GM12878 (cell line): ENCODE measurements at regions not wholly inside any gene's neighbourhood (a gene's known extent, or its start where the extent isn't known, plus 50 kb on each side); places are given as distances from the start of the nearest gene placed in this dataset.

Source experiments
- BACH1 ChIP-seq: fragments of 450-650 bp; IDR thresholded peaks from 2 replicates; pipeline ENCODE4 v1.6.1; 2017; ENCODE audit warnings: mild to moderate bottlenecking, borderline replicate concordance
- CTCF ChIP-seq, 3 experiments: IDR thresholded peaks in 2 of 3; conservative IDR thresholded peaks in 1 of 3; 2 replicates each; pipeline ENCODE4 v1.5.1; 2011; ENCODE audit warnings: low read depth in 3 of 3, low read length in 3 of 3, mild to moderate bottlenecking in 3 of 3, control low read depth in 2 of 3, moderate library complexity in 2 of 3, inconsistent platforms in 1 of 3, mixed read lengths in 1 of 3; ENCODE audit not compliant: control insufficient read depth in 2 of 3, insufficient read depth in 1 of 3; ENCODE audit errors: extremely low read depth in 1 of 3
- EP300 ChIP-seq, 2 experiments: fragments of 150-350 bp in 1 of 2; IDR thresholded peaks; 2 replicates each; pipeline ENCODE4 v1.6.1; 2011 to 2012; ENCODE audit warnings: low read depth in 2 of 2, low read length in 2 of 2, borderline replicate concordance in 1 of 2, improper control_type of control experiment in 1 of 2, inconsistent platforms in 1 of 2; ENCODE audit not compliant: control insufficient read depth in 1 of 2
- MLLT1 ChIP-seq: fragments of 450-650 bp; IDR thresholded peaks from 2 replicates; pipeline ENCODE4 v1.6.1; 2016; ENCODE audit warnings: mild to moderate bottlenecking
- MTA2 ChIP-seq: fragments of 450-650 bp; IDR thresholded peaks from 2 replicates; pipeline ENCODE4 v1.6.1; 2016; ENCODE audit warnings: low read depth, mild to moderate bottlenecking, moderate library complexity
- NR2C2 ChIP-seq: IDR thresholded peaks from 2 replicates; pipeline ENCODE4 v1.6.1; 2011; ENCODE audit warnings: borderline replicate concordance, low read depth; ENCODE audit not compliant: control insufficient read depth, insufficient read length
- PML ChIP-seq: IDR thresholded peaks from 2 replicates; pipeline ENCODE4 v1.6.1; 2012; ENCODE audit warnings: low read length, inconsistent platforms
- POLR2AphosphoS5 ChIP-seq: IDR thresholded peaks from 2 replicates; pipeline ENCODE4 v1.6.1; 2011; ENCODE audit warnings: mild to moderate bottlenecking, low read length, inconsistent platforms
- YY1 ChIP-seq: IDR thresholded peaks from 2 replicates; pipeline ENCODE4 v1.6.1; 2011; ENCODE audit warnings: low read depth, mild to moderate bottlenecking, low read length
- ZNF24 ChIP-seq: fragments of 450-650 bp; IDR thresholded peaks from 2 replicates; pipeline ENCODE4 v1.6.1; 2017; ENCODE audit warnings: antibody characterized with exemption, mild to moderate bottlenecking
- TF ChIP-seq, protein P1 (sequence below): fragments of 450-650 bp; IDR thresholded peaks from 2 replicates; pipeline ENCODE4 v1.6.1; 2017; ENCODE audit warnings: mild to moderate bottlenecking, low read depth, inconsistent platforms; ENCODE audit not compliant: poor library complexity, severe bottlenecking

DNA sequence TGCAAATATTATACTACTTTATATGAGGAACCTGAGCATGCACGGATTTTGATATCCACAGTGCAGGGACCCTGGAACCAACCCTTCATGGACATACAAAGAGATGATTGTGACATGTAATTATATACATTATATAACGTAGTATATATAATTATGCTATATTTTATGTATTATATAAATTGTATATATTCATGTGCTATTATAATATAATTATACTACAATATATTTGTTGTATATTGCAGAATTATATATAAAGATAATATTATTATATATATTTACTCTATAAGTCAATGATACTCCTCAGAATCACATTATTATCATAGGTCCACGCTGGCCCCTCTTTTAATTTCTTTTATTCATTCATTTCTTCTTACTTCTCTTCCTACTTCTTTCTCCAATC lies 70.9 kb downstream of the TNFSF18 start:
- TF ChIP-seq EP300 (IDR thresholded peaks at IDR 0.05; ENCODE audit: borderline replicate concordance in 1 of 2, control insufficient read depth in 1 of 2, low read depth in 2 of 2, low read length in 2 of 2): no peak
- no peak for TF ChIP-seq MLLT1
- TF ChIP-seq CTCF (IDR thresholded peaks at IDR 0.05 in 2 of 3, conservative IDR thresholded peaks at IDR 0.05 in 1 of 3; ENCODE audit: control insufficient read depth in 2 of 3, extremely low read depth in 1 of 3, insufficient read depth in 1 of 3, low read depth in 3 of 3, low read length in 3 of 3): no peak
- no peak for TF ChIP-seq NR2C2
- TF ChIP-seq POLR2AphosphoS5: no peak
- no peak for TF ChIP-seq PML
- TF ChIP-seq MTA2: no peak
- TF ChIP-seq BACH1: no peak
- no peak for TF ChIP-seq YY1
- TF ChIP-seq, protein P1, sequence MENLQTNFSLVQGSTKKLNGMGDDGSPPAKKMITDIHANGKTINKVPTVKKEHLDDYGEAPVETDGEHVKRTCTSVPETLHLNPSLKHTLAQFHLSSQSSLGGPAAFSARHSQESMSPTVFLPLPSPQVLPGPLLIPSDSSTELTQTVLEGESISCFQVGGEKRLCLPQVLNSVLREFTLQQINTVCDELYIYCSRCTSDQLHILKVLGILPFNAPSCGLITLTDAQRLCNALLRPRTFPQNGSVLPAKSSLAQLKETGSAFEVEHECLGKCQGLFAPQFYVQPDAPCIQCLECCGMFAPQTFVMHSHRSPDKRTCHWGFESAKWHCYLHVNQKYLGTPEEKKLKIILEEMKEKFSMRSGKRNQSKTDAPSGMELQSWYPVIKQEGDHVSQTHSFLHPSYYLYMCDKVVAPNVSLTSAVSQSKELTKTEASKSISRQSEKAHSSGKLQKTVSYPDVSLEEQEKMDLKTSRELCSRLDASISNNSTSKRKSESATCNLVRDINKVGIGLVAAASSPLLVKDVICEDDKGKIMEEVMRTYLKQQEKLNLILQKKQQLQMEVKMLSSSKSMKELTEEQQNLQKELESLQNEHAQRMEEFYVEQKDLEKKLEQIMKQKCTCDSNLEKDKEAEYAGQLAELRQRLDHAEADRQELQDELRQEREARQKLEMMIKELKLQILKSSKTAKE: no peak
- no peak for TF ChIP-seq ZNF24
